NT2/D1 (cell line): ENCODE measurements at regions not wholly inside any gene's neighbourhood (a gene's known extent, or its start where the extent isn't known, plus 50 kb on each side); places are given as distances from the start of the nearest gene placed in this dataset.

Source experiments
- SUZ12 ChIP-seq: IDR thresholded peaks from 2 replicates; pipeline ENCODE4 v1.6.1; 2011; ENCODE audit not compliant: insufficient read length, insufficient read depth; ENCODE audit errors: extremely low read depth
- YY1 ChIP-seq: IDR thresholded peaks from 2 replicates; pipeline ENCODE4 v1.6.1; 2011; ENCODE audit not compliant: insufficient read length, insufficient read depth
- ZNF274 ChIP-seq: IDR thresholded peaks from 2 replicates; pipeline ENCODE4 v1.6.1; 2011; ENCODE audit warnings: mild to moderate bottlenecking, low read depth, low read length

GRCh38 chr10:129021594-129022304 is 445.3 kb upstream of the MGMT start:
- no peak for TF ChIP-seq YY1
- no peak for TF ChIP-seq ZNF274
- TF ChIP-seq SUZ12 = no peak
